ENCODE measurements at regions not wholly inside any gene's neighbourhood (a gene's known extent, or its start where the extent isn't known, plus 50 kb on each side); places are given as distances from the start of the nearest gene placed in this dataset.

GRCh38 chr20:55555075-55555650 is 450.2 kb downstream of the CBLN4 start:
- no peak for TF ChIP-seq CTCF (IDR thresholded peaks at IDR 0.05; ENCODE audit: poor library complexity)
- no peak for TF ChIP-seq EZH2 (IDR thresholded peaks at IDR 0.05; ENCODE audit: borderline replicate concordance)
